Neural cell (in vitro differentiated cells): ENCODE measurements at regions not wholly inside any gene's neighbourhood (a gene's known extent, or its start where the extent isn't known, plus 50 kb on each side); places are given as distances from the start of the nearest gene placed in this dataset.

Experiments
- H2AFZ ChIP-seq: fragments of 200-600, 300-800 bp; sonication (generic), shearing (Covaris generic); 2 replicates; pipeline ENCODE4 v1.6.0; 2014; ENCODE audit warnings: low read depth, mild to moderate bottlenecking, antibody characterized with exemption, low read length, moderate library complexity
- H3F3A ChIP-seq: fragments of 200-600 bp; shearing (Covaris generic); 2 replicates; pipeline ENCODE4 v1.6.1; 2016; ENCODE audit warnings: mild to moderate bottlenecking, moderate library complexity, mixed read lengths, antibody characterized with exemption, low read length; ENCODE audit not compliant: insufficient read depth, poor library complexity, severe bottlenecking
- H3K27ac ChIP-seq: fragments of 200-600, 300-800 bp; sonication (generic), shearing (Covaris generic); 2 replicates; pipeline ENCODE4 v1.5.1; 2014; ENCODE audit warnings: mild to moderate bottlenecking, low read length, moderate library complexity
- H3K27me3 ChIP-seq: fragments of 300-800, 200-600 bp; sonication (generic), shearing (Covaris generic); 2 replicates; pipeline ENCODE4 v1.6.0; 2014; ENCODE audit warnings: mild to moderate bottlenecking, low read depth, low read length, moderate library complexity; ENCODE audit not compliant: insufficient read depth
- H3K36me3 ChIP-seq: fragments of 300-800, 200-600 bp; sonication (generic), shearing (Covaris generic); 2 replicates; pipeline ENCODE4 v1.5.1; 2014; ENCODE audit warnings: mild to moderate bottlenecking, antibody characterized with exemption, low read length, moderate library complexity; ENCODE audit not compliant: insufficient read depth
- H3K4me2 ChIP-seq: fragments of 300-800, 200-600 bp; sonication (generic), shearing (Covaris generic); 2 replicates; pipeline ENCODE4 v1.6.0; 2014; ENCODE audit warnings: mild to moderate bottlenecking, low read length
- H3K4me3 ChIP-seq: fragments of 300-800, 200-600 bp; sonication (generic), shearing (Covaris generic); 2 replicates; pipeline ENCODE4 v1.5.1; 2014; ENCODE audit warnings: mild to moderate bottlenecking, low read length, moderate library complexity
- H3K79me2 ChIP-seq: fragments of 200-600 bp; shearing (Covaris generic); replicated peaks from 2 replicates; pipeline ENCODE4 v1.6.0; 2014; ENCODE audit warnings: mild to moderate bottlenecking, low read length, moderate library complexity; ENCODE audit not compliant: insufficient read depth
- H3K9ac ChIP-seq: fragments of 300-800, 200-600 bp; sonication (generic), shearing (Covaris generic); 2 replicates; pipeline ENCODE4 v1.6.1; 2016; ENCODE audit warnings: mild to moderate bottlenecking, low read length, mixed read lengths
- H3K9me2 ChIP-seq: fragments of 200-600 bp; shearing (Covaris generic); 2 replicates; pipeline ENCODE4 v1.6.1; 2016; ENCODE audit warnings: mild to moderate bottlenecking, low read length, mixed read lengths; ENCODE audit not compliant: insufficient read depth
- H3K9me3 ChIP-seq: fragments of 200-600, 300-800 bp; sonication (generic), shearing (Covaris generic); 2 replicates; pipeline ENCODE4 v1.6.1; 2016; ENCODE audit warnings: mild to moderate bottlenecking, mixed run types, low read length, moderate library complexity, mixed read lengths
- H4K20me1 ChIP-seq: fragments of 200-600 bp; shearing (Covaris generic); 2 replicates; pipeline ENCODE4 v1.6.1; 2016; ENCODE audit warnings: mild to moderate bottlenecking, mixed run types; ENCODE audit not compliant: insufficient read depth
- CTCF ChIP-seq: fragments of 450-650 bp; IDR thresholded peaks from 2 replicates; pipeline ENCODE4 v1.5.1; 2014; ENCODE audit warnings: antibody characterized with exemption, mild to moderate bottlenecking, moderate library complexity; ENCODE audit not compliant: poor library complexity, severe bottlenecking
- EP300 ChIP-seq: fragments of 450-650 bp; conservative IDR thresholded peaks from 2 replicates; pipeline ENCODE4 v1.6.1; 2014; ENCODE audit warnings: antibody characterized with exemption, mild to moderate bottlenecking, moderate library complexity; ENCODE audit not compliant: poor library complexity, severe bottlenecking
- EZH2 ChIP-seq: fragments of 200-600, 300-800 bp; shearing (Covaris generic), sonication (generic); IDR thresholded peaks from 2 replicates; pipeline ENCODE4 v1.6.1; 2014; ENCODE audit warnings: antibody characterized with exemption, low read length, borderline replicate concordance, mild to moderate bottlenecking; ENCODE audit not compliant: insufficient read depth, poor library complexity, severe bottlenecking
- MXI1 ChIP-seq: fragments of 450-650 bp; conservative IDR thresholded peaks from 2 replicates; pipeline ENCODE4 v1.6.1; 2014; ENCODE audit warnings: antibody characterized with exemption, mild to moderate bottlenecking; ENCODE audit not compliant: poor library complexity, severe bottlenecking
- POLR2AphosphoS5 ChIP-seq: IDR thresholded peaks from 2 replicates; pipeline ENCODE4 v1.6.1; 2012
- RAD21 ChIP-seq: fragments of 450-650 bp; conservative IDR thresholded peaks from 2 replicates; pipeline ENCODE4 v1.6.1; 2014; ENCODE audit warnings: antibody characterized with exemption, mild to moderate bottlenecking, moderate library complexity
- SMC3 ChIP-seq: fragments of 450-650 bp; conservative IDR thresholded peaks from 2 replicates; pipeline ENCODE4 v1.6.1; 2014; ENCODE audit warnings: antibody characterized with exemption, mild to moderate bottlenecking, moderate library complexity; ENCODE audit not compliant: poor library complexity
- TAF1 ChIP-seq: IDR thresholded peaks from 2 replicates; pipeline ENCODE4 v1.6.1; 2012; ENCODE audit warnings: low read depth
- TF ChIP-seq, protein P1 (sequence below): IDR thresholded peaks from 2 replicates; pipeline ENCODE4 v1.6.1; 2012; ENCODE audit warnings: borderline replicate concordance

GRCh38 chr4:144580430-144580829 lies 65.5 kb upstream of the HHIP start (continued):
- no peak for TF ChIP-seq CTCF
- TF ChIP-seq EP300 = no peak

- no peaks in the 10 kb centered on the region for H3K79me2 ChIP-seq
- TF ChIP-seq RAD21 (no peak), CTCF (no peak), SMC3 (no peak), EZH2 (no peak), TAF1 (no peak), POLR2AphosphoS5 (no peak), MXI1 (no peak), EP300 (no peak)
- TF ChIP-seq, protein P1, sequence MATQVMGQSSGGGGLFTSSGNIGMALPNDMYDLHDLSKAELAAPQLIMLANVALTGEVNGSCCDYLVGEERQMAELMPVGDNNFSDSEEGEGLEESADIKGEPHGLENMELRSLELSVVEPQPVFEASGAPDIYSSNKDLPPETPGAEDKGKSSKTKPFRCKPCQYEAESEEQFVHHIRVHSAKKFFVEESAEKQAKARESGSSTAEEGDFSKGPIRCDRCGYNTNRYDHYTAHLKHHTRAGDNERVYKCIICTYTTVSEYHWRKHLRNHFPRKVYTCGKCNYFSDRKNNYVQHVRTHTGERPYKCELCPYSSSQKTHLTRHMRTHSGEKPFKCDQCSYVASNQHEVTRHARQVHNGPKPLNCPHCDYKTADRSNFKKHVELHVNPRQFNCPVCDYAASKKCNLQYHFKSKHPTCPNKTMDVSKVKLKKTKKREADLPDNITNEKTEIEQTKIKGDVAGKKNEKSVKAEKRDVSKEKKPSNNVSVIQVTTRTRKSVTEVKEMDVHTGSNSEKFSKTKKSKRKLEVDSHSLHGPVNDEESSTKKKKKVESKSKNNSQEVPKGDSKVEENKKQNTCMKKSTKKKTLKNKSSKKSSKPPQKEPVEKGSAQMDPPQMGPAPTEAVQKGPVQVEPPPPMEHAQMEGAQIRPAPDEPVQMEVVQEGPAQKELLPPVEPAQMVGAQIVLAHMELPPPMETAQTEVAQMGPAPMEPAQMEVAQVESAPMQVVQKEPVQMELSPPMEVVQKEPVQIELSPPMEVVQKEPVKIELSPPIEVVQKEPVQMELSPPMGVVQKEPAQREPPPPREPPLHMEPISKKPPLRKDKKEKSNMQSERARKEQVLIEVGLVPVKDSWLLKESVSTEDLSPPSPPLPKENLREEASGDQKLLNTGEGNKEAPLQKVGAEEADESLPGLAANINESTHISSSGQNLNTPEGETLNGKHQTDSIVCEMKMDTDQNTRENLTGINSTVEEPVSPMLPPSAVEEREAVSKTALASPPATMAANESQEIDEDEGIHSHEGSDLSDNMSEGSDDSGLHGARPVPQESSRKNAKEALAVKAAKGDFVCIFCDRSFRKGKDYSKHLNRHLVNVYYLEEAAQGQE = no peak
- H3K36me3 ChIP-seq = no peaks in the 10 kb centered on the region
- no peaks in the 10 kb centered on the region for H3K27me3 ChIP-seq
- no peak overlapping the region for H3K4me3 ChIP-seq
- H3K9ac ChIP-seq = no peak overlapping the region
- H3K4me2 ChIP-seq = no peak overlapping the region
- H3K27ac ChIP-seq = no peak overlapping the region
- no peaks in the 10 kb centered on the region for H3K9me2 ChIP-seq
- no peak overlapping the region for H2AFZ ChIP-seq
- no peaks in the 10 kb centered on the region for H3F3A ChIP-seq
- peaks cover 3% of the 10 kb centered on the region for H3K9me3 ChIP-seq
- H4K20me1 ChIP-seq = no peaks in the 10 kb centered on the region
These were observed 63.7 kb upstream of the HHIP start for GRCh38 chr4:144582105-144582850.
